ENCODE measurements at regions not wholly inside any gene's neighbourhood (a gene's known extent, or its start where the extent isn't known, plus 50 kb on each side); places are given as distances from the start of the nearest gene placed in this dataset.
"Not testable (repeated sequence)": the region's sequence is repeated elsewhere in the genome, so short reads cannot be mapped to it uniquely, and the experiment has no call there.

- H3K4me3 Mint-ChIP-seq: no peak overlapping the region
- peaks cover 10% of the 10 kb centered on the region for H3K4me1 Mint-ChIP-seq (ENCODE audit: low read depth)
- intact Hi-C loops (cut with micrococcal nuclease): no loop called here
- no peaks in the 10 kb centered on the region for H3K27me3 Mint-ChIP-seq
- H3K9me3 Mint-ChIP-seq: no peaks in the 10 kb centered on the region
- no peak overlapping the region for H3K27ac Mint-ChIP-seq
- no peaks in the 10 kb centered on the region for H3K36me3 Mint-ChIP-seq (ENCODE audit: low read depth)
Observed at GRCh38 chr5:167918813-167919483, 372.5 kb upstream of the WWC1 start.

GRCh38 chr5:167920589-167920988 lies 370.9 kb upstream of the WWC1 start:
- H3K27me3 Mint-ChIP-seq: no peaks in the 10 kb centered on the region
- intact Hi-C loops (cut with micrococcal nuclease): no loop called here
- H3K4me3 Mint-ChIP-seq: no peak overlapping the region
- no peaks in the 10 kb centered on the region for H3K9me3 Mint-ChIP-seq
- H3K36me3 Mint-ChIP-seq (ENCODE audit: low read depth): no peaks in the 10 kb centered on the region
- peaks cover 10% of the 10 kb centered on the region for H3K4me1 Mint-ChIP-seq (ENCODE audit: low read depth)
- H3K27ac Mint-ChIP-seq: no peak overlapping the region

- intact Hi-C loops (cut with micrococcal nuclease): no loop called here
- Mint-ChIP-seq H3K4me1 (ENCODE audit: low read depth) (peaks cover 10% of the 10 kb centered on the region), H3K27ac (no peak overlapping the region)
Observed at GRCh38 chr5:167921796-167922195, 369.6 kb upstream of the WWC1 start.

GRCh38 chr5:167923396-167923795 lies 368.0 kb upstream of the WWC1 start:
- Mint-ChIP-seq H3K4me3 (no peak overlapping the region), H3K9me3 (no peaks in the 10 kb centered on the region), H3K27ac (no peak overlapping the region), H3K4me1 (ENCODE audit: low read depth) (peaks cover 10% of the 10 kb centered on the region), H3K27me3 (no peaks in the 10 kb centered on the region), H3K36me3 (ENCODE audit: low read depth) (no peaks in the 10 kb centered on the region)
- intact Hi-C loops (cut with micrococcal nuclease): no loop called here

More at GRCh38 chr5:167921796-167922195, 369.6 kb upstream of the WWC1 start:
- no peak overlapping the region for H3K4me3 Mint-ChIP-seq
- no peaks in the 10 kb centered on the region for H3K36me3 Mint-ChIP-seq (ENCODE audit: low read depth)
- no peaks in the 10 kb centered on the region for H3K9me3 Mint-ChIP-seq
- no peaks in the 10 kb centered on the region for H3K27me3 Mint-ChIP-seq

- H3K27me3 Mint-ChIP-seq: no peaks in the 10 kb centered on the region
- no peak overlapping the region for H3K27ac Mint-ChIP-seq
Observed at GRCh38 chr5:167929841-167930240, 361.6 kb upstream of the WWC1 start.

GRCh38 chr5:167934551-167934971 lies 356.9 kb upstream of the WWC1 start:
- Mint-ChIP-seq H3K4me3 (no peak overlapping the region), H3K36me3 (ENCODE audit: low read depth) (no peaks in the 10 kb centered on the region), H3K27me3 (no peaks in the 10 kb centered on the region), H3K4me1 (ENCODE audit: low read depth) (peaks cover 7% of the 10 kb centered on the region), H3K9me3 (no peaks in the 10 kb centered on the region), H3K27ac (no peak overlapping the region)
- intact Hi-C loops (cut with micrococcal nuclease): no loop called here

More at GRCh38 chr5:167929841-167930240, 361.6 kb upstream of the WWC1 start:
- H3K36me3 Mint-ChIP-seq (ENCODE audit: low read depth): no peaks in the 10 kb centered on the region
- no peaks in the 10 kb centered on the region for H3K9me3 Mint-ChIP-seq
- H3K4me1 Mint-ChIP-seq (ENCODE audit: low read depth): no peaks in the 10 kb centered on the region
- H3K4me3 Mint-ChIP-seq: no peak overlapping the region
- intact Hi-C loops (cut with micrococcal nuclease): no loop called here

GRCh38 chr5:167936022-167936421 lies 355.4 kb upstream of the WWC1 start:
- peaks cover 7% of the 10 kb centered on the region for H3K4me1 Mint-ChIP-seq (ENCODE audit: low read depth)
- H3K4me3 Mint-ChIP-seq: no peak overlapping the region
- no peaks in the 10 kb centered on the region for H3K36me3 Mint-ChIP-seq (ENCODE audit: low read depth)
- no peaks in the 10 kb centered on the region for H3K9me3 Mint-ChIP-seq
- H3K27ac Mint-ChIP-seq: no peak overlapping the region
- no peaks in the 10 kb centered on the region for H3K27me3 Mint-ChIP-seq
- intact Hi-C loops (cut with micrococcal nuclease): no loop called here

- Mint-ChIP-seq H3K36me3 (ENCODE audit: low read depth) (no peaks in the 10 kb centered on the region), H3K27ac (no peak overlapping the region), H3K9me3 (no peaks in the 10 kb centered on the region), H3K27me3 (no peaks in the 10 kb centered on the region), H3K4me3 (no peak overlapping the region), H3K4me1 (ENCODE audit: low read depth) (peaks cover 7% of the 10 kb centered on the region)
- intact Hi-C loops (cut with micrococcal nuclease): no loop called here
Observed at GRCh38 chr5:167936944-167937634, 354.4 kb upstream of the WWC1 start.

- Mint-ChIP-seq H3K9me3 (no peaks in the 10 kb centered on the region), H3K27ac (no peak overlapping the region), H3K36me3 (ENCODE audit: low read depth) (no peaks in the 10 kb centered on the region), H3K4me3 (no peak overlapping the region), H3K4me1 (ENCODE audit: low read depth) (peaks cover 7% of the 10 kb centered on the region), H3K27me3 (no peaks in the 10 kb centered on the region)
- intact Hi-C loops (cut with micrococcal nuclease): no loop called here
Observed at GRCh38 chr5:167937635-167937998, 353.8 kb upstream of the WWC1 start.

GRCh38 chr5:167939686-167940085 lies 351.8 kb upstream of the WWC1 start:
- H3K27me3 Mint-ChIP-seq: no peaks in the 10 kb centered on the region
- intact Hi-C loops (cut with micrococcal nuclease): no loop called here
- no peak overlapping the region for H3K4me3 Mint-ChIP-seq

GRCh38 chr5:167940911-167941310 lies 350.5 kb upstream of the WWC1 start:
- intact Hi-C loops (cut with micrococcal nuclease): no loop called here
- peaks cover 7% of the 10 kb centered on the region for H3K4me1 Mint-ChIP-seq (ENCODE audit: low read depth)
- no peaks in the 10 kb centered on the region for H3K27me3 Mint-ChIP-seq
- H3K4me3 Mint-ChIP-seq: no peak overlapping the region
- no peak overlapping the region for H3K27ac Mint-ChIP-seq
- no peaks in the 10 kb centered on the region for H3K36me3 Mint-ChIP-seq (ENCODE audit: low read depth)
- H3K9me3 Mint-ChIP-seq: no peaks in the 10 kb centered on the region

More at GRCh38 chr5:167939686-167940085, 351.8 kb upstream of the WWC1 start:
- no peaks in the 10 kb centered on the region for H3K36me3 Mint-ChIP-seq (ENCODE audit: low read depth)
- H3K9me3 Mint-ChIP-seq: no peaks in the 10 kb centered on the region
- peaks cover 7% of the 10 kb centered on the region for H3K4me1 Mint-ChIP-seq (ENCODE audit: low read depth)
- no peak overlapping the region for H3K27ac Mint-ChIP-seq

GRCh38 chr5:167941556-167941955 lies 349.9 kb upstream of the WWC1 start:
- H3K27ac Mint-ChIP-seq; H3K36me3 Mint-ChIP-seq (ENCODE audit: low read depth); H3K9me3 Mint-ChIP-seq; intact Hi-C loops (cut with micrococcal nuclease); H3K4me1 Mint-ChIP-seq (ENCODE audit: low read depth); H3K27me3 Mint-ChIP-seq; H3K4me3 Mint-ChIP-seq: not testable (repeated sequence)

- Mint-ChIP-seq H3K4me1 (ENCODE audit: low read depth) (no peaks in the 10 kb centered on the region), H3K9me3 (no peaks in the 10 kb centered on the region), H3K4me3 (no peak overlapping the region), H3K36me3 (ENCODE audit: low read depth) (no peaks in the 10 kb centered on the region), H3K27me3 (no peaks in the 10 kb centered on the region), H3K27ac (no peak overlapping the region)
- intact Hi-C loops (cut with micrococcal nuclease): no loop called here
Observed at GRCh38 chr5:167943343-167943742, 348.1 kb upstream of the WWC1 start.

GRCh38 chr5:167944121-167944852 lies 347.2 kb upstream of the WWC1 start:
- intact Hi-C loops (cut with micrococcal nuclease): no loop called here

More at GRCh38 chr5:167944121-167944852, 347.2 kb upstream of the WWC1 start:
- Mint-ChIP-seq H3K27ac (no peak overlapping the region), H3K36me3 (ENCODE audit: low read depth) (no peaks in the 10 kb centered on the region), H3K27me3 (no peaks in the 10 kb centered on the region), H3K9me3 (no peaks in the 10 kb centered on the region), H3K4me1 (ENCODE audit: low read depth) (no peaks in the 10 kb centered on the region), H3K4me3 (no peak overlapping the region)

All from dendritic cell treated with granulocyte-macrophage colony-stimulating factor and Interleukin-4, amounts not matched to agents 40 ng/mL and 50 ng/mL, for 4 days (primary cell).